GM12892 (cell line): ENCODE measurements at regions not wholly inside any gene's neighbourhood (a gene's known extent, or its start where the extent isn't known, plus 50 kb on each side); places are given as distances from the start of the nearest gene placed in this dataset.

Source experiments
- POLR2A ChIP-seq: IDR thresholded peaks from 2 replicates; pipeline ENCODE4 v1.6.1; 2011; ENCODE audit warnings: low read depth, low read length, control low read depth
- POLR2AphosphoS5 ChIP-seq: IDR thresholded peaks from 2 replicates; pipeline ENCODE4 v1.6.1; 2011; ENCODE audit warnings: low read depth, low read length, control low read depth
- TAF1 ChIP-seq: IDR thresholded peaks from 2 replicates; pipeline ENCODE4 v1.6.1; 2011; ENCODE audit warnings: low read depth, mild to moderate bottlenecking, control low read depth, low read length, borderline replicate concordance

DNA sequence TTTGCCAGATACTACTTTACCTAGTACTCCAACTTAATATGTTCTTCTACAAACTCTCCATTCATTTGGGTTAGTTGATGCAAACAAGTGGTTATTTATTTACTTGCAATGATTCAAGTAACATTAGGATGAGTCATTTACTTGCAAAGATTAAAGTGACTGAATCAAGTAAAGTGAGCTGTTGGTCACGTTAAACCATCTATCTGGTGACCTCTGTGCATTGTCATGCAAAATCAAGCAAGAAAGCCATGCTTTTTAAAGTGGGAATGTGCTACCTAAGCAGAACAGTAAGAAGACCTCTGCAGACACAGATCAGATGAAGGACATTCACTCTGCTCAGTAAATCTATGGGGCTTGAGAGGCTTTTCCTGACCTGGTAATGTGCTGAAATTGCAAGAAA lies 254.7 kb downstream of the LRRIQ3 start:
- TF ChIP-seq POLR2A = no peak
- no peak for TF ChIP-seq POLR2AphosphoS5
- TF ChIP-seq TAF1 = no peak
